ENCODE measurements at regions not wholly inside any gene's neighbourhood (a gene's known extent, or its start where the extent isn't known, plus 50 kb on each side); places are given as distances from the start of the nearest gene placed in this dataset.

GRCh38 chr14:34252227-34252626 is 209.8 kb downstream of the SPTSSA start:
- TF ChIP-seq CTCF (optimal IDR thresholded peaks at IDR 0.05 in 1 of 3, IDR thresholded peaks at IDR 0.05 in 1 of 3, conservative IDR thresholded peaks at IDR 0.05 in 1 of 3; ENCODE audit: extremely low read depth in 1 of 3, insufficient read depth in 2 of 3, low read length in 3 of 3) (no peak), EZH2 (IDR thresholded peaks at IDR 0.05; ENCODE audit: low read length) (no peak)

Data from keratinocyte (primary cell).